HG03460 (cell line): ENCODE measurements at regions not wholly inside any gene's neighbourhood (a gene's known extent, or its start where the extent isn't known, plus 50 kb on each side); places are given as distances from the start of the nearest gene placed in this dataset.

ENCODE experiments used
- ATAC-seq: cut with Tn5 transposase; IDR thresholded peaks from one replicate; pipeline ENCODE4 v1.9.1; 2021; ENCODE audit not compliant: unreplicated experiment

- no peak for ATAC-seq
These were observed 488.4 kb upstream of the PIK3C3 start for GRCh38 chr18:41466436-41467160.

- no peak for ATAC-seq
These were observed 489.6 kb upstream of the PIK3C3 start for GRCh38 chr18:41465386-41465785.

GRCh38 chr18:41464278-41464677 is 490.8 kb upstream of the PIK3C3 start:
- no peak for ATAC-seq

DNA sequence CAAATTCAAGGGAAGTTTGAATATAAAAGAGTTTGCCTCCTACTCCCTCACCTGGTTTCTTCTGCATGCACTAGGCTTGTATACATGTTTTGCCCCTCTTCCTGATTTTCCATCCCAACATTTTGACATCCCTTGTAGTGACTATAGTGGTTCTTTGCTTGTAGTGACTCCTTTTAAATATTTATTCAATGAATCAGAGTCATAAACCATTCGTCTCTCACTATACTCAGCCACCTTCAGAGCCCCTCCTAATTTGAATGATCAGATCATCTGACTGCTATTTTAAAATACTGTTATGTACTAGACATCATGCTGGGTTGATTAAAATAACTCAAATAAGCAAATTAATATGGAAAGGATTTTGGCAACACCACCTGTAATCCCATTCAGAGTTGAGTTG is 492.1 kb upstream of the PIK3C3 start:
- ATAC-seq: no peak

DNA sequence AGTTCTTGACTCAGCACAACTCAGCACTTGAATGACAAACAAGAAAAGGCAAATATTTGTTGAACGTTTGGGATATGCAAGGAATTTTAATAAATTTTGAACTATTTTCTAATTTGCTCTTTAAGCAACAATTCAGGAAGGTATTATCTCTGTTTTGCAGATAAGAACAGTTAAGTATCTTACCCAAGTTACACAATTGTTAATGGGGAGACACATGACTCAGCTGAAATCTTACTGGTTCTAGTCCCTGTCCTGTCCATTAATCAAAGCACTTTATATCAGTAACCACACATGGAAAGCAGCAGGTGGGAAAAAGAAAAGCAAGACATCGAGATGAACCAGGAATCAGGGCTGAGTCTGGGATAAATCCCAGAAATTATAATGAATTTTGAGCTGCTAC is 493.9 kb upstream of the PIK3C3 start:
- no peak for ATAC-seq

DNA sequence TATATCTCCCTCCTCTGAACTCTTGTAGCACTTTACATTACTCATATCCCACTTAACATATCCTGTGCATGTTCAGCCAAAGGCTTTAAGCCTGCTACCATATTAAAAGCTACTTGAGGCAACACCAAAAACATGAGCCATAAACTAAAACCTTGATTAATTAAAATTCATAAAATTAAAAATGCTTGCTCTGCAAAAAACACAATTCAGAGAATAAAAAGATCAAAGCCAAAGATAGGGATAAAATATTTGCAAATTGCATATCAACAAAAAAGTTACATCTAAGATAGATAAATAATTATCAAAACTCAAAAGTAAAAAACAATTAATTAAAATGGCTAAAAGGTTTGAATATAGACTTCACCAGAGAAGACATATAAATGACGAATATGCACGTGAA is 495.4 kb upstream of the PIK3C3 start:
- ATAC-seq: no peak

DNA sequence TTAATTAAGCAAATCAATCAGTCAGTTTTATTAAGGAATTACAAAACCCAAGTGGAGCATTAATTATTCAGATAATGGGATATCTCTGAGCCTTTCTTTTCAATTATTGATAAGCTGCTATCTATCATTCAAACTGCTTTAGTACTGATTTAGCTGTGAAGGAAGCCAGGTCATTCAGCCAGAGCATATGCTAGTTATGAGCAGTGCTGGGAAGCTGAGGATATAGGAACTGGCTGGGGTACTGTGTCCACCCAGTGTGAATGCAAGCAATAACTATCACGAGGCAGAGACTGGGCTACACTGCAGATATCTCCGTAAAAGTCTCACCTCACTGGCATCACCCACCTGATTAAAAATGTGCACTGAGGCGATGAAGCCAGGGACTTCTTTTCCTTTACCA is 496.7 kb upstream of the PIK3C3 start:
- no peak for ATAC-seq

GRCh38 chr18:41457765-41458326 is 497.2 kb upstream of the PIK3C3 start:
- no peak for ATAC-seq

GRCh38 chr18:41456831-41457230 is 498.2 kb upstream of the PIK3C3 start:
- no peak for ATAC-seq

DNA sequence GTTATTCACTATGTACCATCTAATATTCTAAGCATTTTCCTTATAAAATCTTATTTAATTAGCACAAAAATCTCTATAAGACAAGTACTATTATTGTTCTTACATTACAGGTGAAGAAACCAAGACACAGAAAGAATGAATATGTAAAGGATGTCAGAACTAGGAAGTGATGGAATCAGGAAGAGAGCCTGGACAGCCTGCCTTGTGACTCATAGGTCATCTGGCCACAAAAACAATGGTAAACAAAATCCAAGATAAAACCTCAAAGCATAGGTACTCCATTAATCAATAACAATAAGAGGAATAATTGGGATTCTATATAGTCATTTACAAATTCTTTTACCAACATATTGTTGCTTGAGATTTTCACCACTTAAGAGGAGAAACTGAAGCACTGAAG is 505.4 kb upstream of the PIK3C3 start:
- no peak for ATAC-seq

- no peak for ATAC-seq
These were observed 510.1 kb upstream of the PIK3C3 start for GRCh38 chr18:41444943-41445342.

DNA sequence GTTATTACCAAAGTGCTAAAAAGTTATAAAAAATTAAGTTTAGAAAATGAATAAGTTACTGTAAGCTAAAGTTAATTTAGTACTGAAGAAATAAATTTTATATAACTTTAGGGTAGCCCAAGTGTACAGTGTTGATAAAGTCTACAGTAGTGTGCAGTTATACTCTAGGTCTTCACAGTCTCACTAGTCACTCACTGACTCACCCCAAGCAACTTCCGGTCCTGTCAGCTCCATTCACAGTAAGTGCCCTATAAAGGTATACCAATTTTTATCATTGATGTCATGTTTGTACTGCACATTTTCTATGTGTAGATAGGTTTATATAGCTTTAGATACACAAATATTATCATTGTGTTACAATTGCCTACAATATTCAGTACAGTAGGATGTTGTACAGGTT is 518.3 kb upstream of the PIK3C3 start:
- ATAC-seq: no peak

- no peak for ATAC-seq
These were observed 536.4 kb upstream of the PIK3C3 start for GRCh38 chr18:41418598-41418997.

GRCh38 chr18:41416044-41416443 is 539.0 kb upstream of the PIK3C3 start:
- no peak for ATAC-seq

DNA sequence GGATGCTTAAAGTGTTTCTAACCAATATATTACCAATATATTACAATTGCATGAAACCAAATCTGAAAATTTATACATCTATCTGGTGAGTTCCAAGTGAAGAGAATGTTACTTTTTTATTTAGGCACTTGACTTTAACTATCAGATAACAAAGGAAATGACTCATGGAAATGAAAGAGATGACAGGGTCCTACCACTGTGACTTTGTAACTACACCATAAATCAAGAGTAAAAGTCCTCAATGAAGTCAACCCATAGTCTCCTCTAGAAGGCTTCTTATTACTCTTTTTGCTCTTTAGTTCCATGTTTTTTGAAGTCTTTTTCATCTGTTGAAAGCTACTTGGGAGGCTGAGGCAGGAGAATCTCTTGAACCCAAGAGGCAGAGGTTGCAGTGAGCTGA is 545.0 kb upstream of the PIK3C3 start:
- ATAC-seq: no peak

DNA sequence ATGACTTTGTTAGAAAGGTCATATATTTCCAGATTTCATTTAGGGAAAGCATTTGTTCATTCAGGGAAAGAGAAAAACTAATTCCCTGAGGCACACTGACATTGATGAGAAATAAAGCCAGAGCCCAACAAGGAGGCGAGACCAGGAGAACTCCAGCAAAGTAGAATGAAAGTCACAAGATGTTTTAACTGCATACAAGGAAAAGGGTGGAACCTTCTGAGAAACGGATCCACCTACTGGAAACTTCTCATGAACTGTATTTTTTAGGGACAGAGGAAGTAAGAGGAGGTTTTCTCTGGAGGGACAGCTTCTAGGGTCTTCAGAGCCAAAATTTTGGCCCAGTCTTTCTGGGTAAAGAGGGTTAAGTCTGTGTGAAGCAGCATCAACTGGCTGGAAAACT is 548.2 kb upstream of the PIK3C3 start:
- ATAC-seq: no peak

- no peak for ATAC-seq
These were observed 558.2 kb upstream of the PIK3C3 start for GRCh38 chr18:41396861-41397260.

GRCh38 chr18:41396211-41396610 is 558.8 kb upstream of the PIK3C3 start:
- ATAC-seq: no peak

DNA sequence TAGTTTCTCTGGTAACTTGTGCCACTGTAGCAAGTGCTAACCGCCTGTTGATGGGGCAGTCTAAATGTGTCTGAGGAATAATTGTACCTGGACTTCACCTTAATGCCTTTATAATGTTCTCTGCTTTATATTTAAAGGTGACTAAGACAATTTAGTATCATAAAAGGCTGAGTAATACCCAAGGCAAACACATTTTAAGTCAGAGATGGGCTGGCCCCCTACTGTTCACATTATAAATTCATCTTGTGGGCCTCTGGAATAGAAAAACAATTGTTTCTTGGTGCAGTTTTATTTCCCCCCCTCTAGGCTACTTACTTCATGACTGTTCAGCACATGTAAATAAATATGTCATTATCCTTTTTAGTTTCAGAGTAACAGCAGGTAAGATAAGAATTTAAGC is 559.3 kb upstream of the PIK3C3 start:
- ATAC-seq: no peak

GRCh38 chr18:41391616-41392595 is 563.1 kb upstream of the PIK3C3 start:
- ATAC-seq: peak; percentile 49

GRCh38 chr18:41390309-41390708 is 564.7 kb upstream of the PIK3C3 start:
- no peak for ATAC-seq

DNA sequence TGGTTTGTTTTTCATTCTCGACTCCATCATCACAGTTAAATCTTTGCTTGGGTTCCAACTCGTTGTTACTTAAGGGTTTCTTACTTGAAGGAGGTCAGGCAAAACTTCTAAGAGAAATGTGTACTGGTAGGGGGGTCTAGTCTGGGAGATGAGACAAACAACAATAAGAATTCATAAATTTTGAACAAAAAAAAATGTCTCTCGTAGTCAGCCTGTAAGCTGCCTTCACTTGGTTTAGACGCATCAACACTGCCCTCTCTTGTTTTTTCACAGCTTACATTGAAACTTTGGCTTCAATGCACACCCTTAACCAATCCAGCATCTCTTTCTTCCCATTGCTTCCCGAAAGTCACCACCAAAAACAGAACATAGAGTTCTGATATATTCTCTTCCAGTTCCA is 576.4 kb upstream of the PIK3C3 start:
- no peak for ATAC-seq
